GM18867 (cell line): ENCODE measurements at regions not wholly inside any gene's neighbourhood (a gene's known extent, or its start where the extent isn't known, plus 50 kb on each side); places are given as distances from the start of the nearest gene placed in this dataset.

ENCODE experiments used
- ATAC-seq: cut with Tn5 transposase; IDR thresholded peaks from one replicate; pipeline ENCODE4 v1.9.1; 2021; ENCODE audit warnings: mild to moderate bottlenecking, moderate library complexity; ENCODE audit not compliant: unreplicated experiment

DNA sequence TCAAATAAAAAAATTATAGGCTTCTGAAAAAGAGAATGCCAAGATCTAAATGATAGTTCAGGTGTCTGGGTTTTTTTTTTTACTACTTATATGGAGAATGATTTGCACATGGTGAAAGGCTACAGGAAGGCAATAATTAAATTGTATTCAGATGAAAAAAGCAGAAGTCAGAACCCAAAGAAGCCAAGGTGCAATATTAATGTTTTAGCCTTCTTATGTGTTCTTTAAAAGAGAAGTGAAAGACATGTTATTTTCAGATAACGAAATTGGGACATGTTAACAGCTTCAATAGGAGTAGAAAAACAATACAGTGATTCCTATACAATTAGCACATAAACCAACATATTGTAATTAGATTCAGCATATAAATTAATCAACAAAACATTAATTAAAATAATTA, 452.9 kb upstream of the PRMT6 start:
- ATAC-seq, result no peak

DNA sequence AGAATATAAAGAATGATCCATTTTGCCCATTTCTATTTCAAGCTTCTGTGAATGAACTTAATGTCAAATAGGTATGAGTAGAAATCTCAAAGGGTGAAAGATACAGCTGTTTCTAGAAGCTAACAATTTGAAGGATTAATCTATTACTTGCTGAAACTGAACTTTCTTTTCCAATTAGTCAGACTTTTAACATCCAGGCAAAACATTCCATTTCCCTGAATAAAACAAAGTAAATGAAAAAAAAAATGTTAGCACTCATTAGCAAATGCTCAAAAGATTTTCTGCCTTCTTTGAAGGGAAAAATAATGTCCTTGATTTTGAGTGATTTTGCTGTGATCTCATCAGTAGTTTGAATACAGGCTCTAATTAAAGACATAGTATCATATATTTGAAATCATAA, 447.6 kb upstream of the PRMT6 start:
- no peak for ATAC-seq

DNA sequence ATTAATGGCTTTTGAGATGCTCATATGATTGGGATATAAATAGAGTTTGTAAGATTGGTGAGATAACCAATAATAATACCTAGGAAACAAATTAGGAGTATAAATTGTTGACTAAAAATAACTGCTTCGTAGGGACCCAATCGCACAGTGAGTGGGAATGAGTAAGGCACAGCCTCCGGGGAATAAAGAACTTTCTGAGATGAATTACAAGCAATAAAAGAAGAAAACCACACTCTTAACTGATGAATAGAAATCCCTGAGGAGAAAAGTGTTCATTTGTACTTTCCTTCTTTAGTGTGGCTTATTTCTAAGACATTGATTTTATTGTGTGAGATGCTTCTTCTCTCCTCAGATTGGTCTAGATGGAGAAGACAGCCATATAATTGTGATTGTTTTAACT, 443.4 kb upstream of the PRMT6 start:
- ATAC-seq, result no peak

DNA sequence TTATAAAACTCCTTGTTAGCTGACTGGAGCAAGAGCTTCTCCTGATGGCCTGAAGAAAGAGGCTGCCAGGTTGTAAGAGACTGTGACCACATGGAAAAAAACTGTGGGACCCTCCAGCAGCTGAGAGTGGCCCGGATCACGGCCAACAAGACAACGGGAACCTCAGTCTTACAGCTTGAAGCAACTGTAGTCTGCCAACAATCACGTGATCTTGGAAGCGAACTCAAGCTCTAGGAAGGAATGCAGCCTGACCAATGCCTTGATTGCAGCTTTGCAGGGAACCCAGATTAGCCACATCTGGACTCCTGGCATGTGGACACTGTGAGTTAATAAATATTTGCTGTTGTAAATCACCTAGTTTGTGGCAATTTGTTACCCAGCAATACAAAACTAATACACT, 442.6 kb upstream of the PRMT6 start:
- no peak for ATAC-seq

DNA sequence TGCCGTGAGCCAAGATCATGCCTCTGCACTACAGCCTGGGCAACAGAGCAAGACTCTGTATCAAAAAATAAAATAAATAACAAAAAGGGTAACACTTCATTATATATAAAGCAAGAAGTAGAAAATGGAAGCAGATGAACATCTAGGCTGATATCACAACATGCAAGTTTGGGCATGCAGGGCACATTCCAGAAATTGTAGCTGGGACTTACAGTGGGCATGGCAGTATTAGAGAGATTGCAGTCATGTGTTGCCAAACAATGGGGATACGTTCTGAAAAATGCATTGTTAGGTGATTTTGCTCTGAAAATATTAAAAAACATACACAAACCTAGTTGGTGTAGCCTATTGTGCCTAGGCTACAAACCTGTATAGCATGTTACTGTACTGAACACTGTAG, 441.0 kb upstream of the PRMT6 start:
- no peak for ATAC-seq

DNA sequence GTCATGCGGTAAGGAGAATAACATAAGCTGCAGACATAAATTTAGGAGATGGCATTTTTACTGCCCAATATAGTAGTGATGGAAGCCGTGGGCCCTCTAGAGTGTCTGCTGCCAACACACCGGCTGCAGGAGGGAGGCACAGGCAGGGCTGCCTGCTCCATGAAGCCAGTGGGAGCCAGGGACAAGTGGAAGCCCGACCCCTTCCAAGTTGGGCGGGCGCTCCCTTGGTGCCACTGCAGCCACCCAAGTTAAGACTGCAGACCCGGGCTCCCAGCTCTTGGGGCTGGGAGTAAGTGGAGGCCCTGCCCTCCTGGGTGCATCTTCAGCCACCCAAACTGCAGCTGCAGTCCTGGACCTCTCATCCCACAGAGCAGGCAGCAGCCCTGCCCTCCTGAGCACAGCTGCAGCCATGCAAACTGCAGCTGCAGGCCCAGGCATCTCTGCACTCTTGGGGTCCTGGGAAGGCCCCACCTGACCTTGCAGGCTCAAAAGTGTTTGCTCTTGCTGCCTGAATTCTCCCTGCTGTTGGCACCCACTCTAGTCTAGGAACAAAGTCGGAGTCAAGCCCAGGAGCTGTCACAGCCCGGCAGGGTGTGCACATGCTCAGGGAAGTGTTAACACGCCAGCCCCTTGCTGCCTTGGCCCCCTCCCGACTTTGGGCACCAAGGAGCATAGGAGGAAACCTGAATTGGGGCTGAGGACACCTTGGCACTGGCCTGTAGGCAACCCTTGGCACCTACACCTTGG, 437.2 kb upstream of the PRMT6 start:
- ATAC-seq, result no peak

DNA sequence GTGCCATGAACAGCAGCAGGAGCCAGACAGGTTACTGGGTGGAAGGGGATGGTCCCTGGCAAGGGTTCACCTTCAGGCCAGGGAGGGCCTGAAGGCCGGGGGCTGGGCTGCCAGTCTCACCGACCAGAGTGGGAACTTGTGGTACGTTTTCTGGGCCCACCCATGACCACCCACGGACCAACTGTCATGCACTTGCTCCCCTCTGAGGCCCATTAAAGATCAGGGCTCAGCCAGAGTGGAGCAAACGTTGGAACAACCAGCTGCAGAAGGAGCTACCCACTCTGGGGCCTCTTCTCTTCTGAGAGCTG, 436.7 kb upstream of the PRMT6 start:
- no peak for ATAC-seq

DNA sequence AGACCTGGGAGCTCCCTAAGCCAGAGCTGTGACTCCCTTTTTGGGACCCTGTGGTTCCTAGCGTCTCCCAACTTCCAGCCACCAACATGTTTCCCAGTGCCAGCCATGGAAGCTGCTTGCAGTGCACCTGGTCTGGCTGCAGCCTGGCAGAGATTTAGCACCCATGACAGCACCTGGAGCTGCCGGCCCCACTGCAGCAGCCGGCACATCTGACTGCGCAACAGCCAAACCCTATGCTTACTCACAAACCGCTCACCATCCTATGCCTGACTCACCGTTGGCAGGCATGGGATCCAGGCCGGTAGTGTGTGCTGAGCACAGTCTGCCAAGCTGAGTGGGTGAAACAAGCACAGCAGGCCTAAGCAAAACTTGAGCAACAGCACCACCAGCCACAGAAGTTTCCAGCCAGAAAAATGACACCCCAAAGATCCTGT, 435.9 kb upstream of the PRMT6 start:
- ATAC-seq, result no peak

DNA sequence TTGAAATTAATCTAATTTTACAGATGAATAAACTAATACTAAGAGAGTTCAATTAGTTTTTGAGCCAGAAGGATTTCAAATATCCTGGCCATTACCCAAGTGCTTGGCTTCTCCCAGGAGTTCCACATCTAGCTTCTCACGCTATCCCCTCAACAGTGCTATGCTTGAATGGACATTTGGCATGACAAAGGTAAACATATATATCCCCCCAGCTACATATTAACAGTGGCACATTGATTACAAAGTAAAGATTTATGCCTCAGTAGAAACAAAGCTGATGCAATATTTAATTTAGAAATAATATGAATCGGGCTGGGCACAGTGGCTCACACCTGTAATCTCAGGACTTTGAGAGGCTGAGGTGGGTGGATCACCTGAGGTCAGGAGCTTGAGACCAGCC, 434.6 kb upstream of the PRMT6 start:
- ATAC-seq, result no peak

DNA sequence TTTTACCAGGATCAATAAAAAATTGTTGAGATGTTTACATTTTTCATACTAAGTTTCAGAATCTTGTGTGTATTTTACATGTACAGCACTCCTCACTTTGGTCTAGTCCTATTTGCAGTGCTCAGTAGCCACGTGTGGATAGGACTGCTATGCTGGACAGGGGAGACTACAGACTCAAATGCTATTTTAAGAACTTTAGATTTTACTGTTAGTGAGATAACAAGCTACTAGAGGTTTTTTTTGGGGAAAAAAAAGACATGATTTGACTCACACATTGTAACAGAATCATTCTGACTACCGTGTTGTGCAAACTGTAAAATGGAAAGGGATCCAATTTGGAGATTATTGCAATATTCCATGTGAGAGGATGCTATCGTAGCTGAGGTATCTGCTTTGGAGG, 418.9 kb upstream of the PRMT6 start:
- no peak for ATAC-seq

DNA sequence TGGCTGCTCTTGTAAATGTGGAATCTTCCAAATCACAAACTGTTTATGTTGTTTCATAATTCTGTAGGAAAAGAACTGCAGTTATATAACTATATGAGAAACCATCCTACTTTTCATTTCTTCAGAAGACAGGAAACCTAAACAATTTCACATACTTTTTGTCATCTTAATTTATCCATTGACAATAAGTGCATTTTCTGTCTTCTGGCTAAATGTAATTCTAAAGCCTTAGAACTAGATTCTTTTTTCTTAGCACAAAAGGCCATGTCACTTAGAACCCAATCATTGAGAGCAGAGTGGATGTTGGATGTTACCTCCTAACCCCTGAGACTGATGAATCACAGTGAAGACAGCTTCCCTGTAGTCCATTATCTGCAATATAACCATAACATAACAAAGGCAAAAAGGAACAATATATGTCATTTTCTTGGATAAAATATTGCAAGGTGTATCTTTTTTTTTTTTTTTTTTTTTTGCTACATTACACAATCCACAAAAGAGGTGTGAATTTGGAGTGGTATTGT, 410.2 kb upstream of the PRMT6 start:
- ATAC-seq, result no peak

DNA sequence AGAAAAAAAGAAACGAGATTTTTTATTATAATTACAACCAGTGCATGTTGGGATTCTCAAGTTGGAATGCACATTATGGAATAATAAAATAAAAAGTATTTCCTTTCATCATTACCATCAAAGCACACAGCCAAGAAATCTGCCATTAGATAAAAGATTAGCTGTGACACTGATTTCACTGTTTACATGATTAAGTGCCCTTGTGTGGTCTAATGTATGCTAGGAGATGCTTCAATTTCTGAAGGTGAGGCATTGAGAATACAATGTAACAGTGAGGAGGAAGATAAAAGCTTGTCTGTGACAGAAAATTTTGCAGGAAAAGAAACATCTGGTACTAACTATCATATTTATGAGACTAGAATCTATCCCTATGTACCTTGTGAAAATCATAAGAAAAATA, 409.7 kb upstream of the PRMT6 start:
- ATAC-seq, result no peak

DNA sequence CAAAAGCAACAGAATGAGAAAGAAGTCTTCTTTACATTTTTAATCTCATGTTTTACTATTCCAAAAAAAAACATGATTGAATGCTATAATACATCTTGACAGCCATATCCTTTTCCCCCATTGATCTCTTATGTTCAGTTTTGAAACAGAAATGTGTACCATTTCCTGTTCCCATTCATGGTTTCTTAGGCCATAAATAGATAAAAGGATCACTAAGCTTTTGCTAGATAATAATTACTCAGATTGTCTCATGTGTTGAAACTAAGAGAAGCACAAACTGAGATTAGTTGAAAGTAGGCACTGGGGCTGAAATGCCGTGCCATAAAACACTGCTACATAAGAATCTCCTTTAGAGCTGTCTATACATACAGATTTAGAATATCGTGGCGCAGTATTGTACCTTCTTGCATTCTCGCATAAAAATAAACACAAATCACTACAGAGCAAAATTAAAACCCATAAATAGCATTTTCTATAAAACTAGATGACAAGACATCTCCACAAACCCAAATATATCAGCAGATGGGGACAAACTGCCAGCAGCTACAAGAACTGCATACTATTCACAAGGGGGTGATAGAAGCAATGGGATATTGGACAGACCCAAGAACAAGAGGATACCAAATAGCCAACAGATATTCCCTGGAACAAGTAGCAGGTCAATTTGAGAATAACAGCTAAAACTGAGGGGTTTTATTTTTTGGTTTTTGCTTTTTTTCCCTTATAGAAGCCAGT, 405.3 kb upstream of the PRMT6 start:
- peak; percentile 32 for ATAC-seq

DNA sequence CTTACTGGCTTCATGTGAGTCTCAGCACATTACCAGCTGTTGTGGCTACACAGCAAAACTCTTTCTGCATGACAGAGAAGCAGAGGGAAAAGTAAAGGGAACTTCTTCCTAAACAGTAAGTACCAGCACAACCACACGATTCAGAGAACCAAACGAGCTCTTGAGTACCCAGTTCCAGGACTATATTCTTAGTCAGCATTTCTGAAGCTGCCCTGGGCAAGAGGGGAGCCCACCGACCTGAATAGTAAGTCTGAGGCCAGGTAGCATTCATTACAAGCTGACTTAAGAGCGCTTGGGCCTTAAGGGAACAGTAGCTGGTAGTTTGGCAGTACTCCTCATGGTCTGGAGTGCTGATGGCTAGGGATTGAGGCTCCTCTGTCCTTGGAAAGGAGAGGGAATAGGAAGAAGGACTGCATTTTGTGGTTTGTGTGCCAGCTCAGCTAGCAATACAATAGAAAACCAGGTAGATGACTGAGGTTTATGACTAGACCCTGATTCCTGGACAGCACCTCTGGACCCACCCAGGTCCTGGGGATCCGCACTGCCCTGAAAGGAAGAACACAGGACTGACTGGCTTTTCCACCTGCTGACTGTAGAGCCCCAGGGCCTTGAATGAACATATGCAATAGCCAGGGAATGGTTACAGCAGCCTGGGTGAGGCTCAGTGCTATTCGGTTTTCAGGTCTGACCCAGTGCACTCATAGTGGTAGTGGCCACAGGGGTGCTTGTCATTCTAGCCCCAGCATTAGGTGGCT, 396.8 kb upstream of the PRMT6 start:
- no peak for ATAC-seq

DNA sequence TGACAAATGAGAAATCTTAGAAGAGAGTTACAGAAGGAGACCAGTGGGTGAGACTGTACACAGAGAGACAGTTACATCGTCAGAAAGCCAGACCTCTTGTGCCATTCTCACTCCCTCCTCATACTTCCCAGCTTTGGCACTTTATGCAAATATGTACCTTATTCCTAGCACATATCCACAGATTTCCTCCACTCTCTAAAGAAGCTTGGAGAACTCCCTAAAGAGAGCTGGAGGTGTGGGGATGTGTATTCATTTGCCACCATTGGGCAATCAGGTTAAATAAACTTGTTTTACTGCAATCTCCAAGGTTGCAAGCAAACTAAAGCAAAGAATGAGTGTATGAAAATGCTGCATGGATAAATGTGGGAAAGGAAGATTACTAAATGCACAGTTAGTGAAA, 380.9 kb upstream of the PRMT6 start:
- no peak for ATAC-seq

DNA sequence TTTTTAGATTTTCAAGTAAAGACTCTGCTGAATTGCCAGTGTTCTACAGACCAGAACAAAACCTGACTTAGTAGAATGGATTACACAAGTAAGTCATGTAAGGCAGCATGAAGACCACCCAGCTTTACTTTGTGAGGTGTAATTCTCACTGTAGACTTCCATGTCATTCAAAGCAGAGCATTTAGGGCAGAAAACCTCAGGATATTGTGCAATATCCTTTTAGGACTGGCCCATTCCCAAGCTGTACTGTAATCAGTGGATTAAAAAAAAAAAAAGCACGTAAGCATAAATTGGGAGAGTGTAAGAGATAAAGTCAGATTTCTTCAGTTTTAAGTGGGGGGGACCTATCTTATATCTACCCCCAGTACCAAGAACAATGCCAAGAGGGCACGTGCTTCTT, 380.5 kb upstream of the PRMT6 start:
- no peak for ATAC-seq

DNA sequence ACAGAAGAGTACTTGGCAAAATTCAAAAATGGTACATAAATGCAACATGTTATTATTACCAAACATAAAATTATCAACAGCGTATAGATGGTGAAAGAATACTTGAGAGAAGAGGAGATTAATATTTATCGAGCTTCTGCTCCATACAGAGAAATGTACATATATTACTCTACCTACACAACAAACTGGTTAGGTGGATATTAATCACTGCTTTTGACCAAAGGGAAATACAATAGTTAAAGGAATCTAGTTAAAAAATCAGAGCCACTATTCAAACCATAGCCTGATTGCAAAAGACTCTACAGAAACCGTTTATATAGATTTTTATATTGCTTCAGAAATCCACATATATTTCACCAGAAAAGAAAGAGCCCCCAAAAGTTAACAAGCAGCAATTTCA, 379.3 kb upstream of the PRMT6 start:
- ATAC-seq, result no peak

DNA sequence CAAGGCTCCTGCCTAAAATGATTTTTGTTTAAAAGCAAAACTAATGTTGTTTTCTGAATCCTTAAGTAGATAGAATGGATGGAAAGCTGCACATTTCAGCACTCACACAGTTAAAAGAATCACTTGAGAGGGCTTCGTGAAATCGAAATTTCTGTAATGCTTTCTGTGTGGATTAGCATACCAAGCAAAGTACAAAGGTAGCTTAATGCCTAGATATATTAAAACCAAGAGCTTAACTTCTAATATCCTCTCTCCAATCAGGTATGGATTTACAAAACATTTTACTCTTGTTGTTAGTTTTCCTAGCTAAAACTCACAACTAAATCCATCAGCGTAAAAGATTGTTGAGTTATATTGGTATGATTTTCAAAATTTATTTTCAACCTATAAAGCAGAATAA, 378.8 kb upstream of the PRMT6 start:
- ATAC-seq, result no peak

DNA sequence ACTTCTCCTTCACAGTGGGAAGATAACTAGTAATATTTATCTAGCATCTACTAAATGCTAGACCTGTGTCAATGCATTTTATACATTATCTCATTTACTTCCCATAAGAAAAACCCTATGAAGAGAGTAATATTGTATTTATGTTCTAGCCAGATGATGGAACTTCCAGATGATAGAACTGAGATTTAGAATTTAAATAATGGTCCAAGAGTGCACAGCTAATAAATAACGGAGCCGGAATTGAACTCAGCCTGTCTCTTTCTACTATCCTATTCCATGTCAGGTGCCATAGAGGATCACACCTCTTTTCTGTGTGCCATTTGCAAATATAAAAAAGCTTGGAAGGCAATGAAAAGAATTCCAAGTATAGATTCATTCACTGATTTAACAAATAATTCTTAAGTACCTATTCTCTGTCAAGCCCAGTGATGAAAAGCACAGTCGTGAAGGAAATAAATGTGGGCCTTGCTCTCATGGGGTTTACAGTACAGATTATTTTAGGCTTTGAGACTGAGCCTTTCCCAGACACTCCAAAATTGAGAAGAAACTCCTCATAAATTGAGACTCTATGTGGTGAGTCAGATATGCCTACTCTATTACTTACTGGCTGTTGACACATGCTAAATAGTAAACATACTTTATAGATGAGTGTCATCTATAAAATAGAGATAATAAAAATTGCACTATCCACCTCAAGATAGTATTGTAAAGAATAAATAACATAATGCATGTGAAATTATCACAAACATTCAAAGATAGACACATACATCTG, 378.0 kb upstream of the PRMT6 start:
- ATAC-seq, result no peak

DNA sequence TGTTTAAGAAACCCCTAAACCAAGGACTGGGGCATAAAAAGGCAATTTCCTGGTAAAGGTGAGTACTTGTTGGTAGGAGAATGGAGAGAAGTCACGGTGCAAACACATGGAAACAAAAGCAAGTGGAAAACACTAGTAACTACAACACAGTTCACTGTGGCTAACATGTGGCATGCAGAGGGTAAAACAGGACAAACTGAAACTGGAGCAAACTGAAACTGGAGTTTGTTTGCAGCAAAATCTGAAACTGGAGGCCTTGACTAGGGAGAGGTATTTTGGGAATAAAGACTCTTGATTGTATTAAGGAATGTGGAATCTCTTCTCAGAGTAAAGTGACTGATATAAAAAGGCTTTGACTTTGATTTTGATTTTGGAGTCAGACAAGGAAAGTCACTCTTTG, 376.3 kb upstream of the PRMT6 start:
- no peak for ATAC-seq

DNA sequence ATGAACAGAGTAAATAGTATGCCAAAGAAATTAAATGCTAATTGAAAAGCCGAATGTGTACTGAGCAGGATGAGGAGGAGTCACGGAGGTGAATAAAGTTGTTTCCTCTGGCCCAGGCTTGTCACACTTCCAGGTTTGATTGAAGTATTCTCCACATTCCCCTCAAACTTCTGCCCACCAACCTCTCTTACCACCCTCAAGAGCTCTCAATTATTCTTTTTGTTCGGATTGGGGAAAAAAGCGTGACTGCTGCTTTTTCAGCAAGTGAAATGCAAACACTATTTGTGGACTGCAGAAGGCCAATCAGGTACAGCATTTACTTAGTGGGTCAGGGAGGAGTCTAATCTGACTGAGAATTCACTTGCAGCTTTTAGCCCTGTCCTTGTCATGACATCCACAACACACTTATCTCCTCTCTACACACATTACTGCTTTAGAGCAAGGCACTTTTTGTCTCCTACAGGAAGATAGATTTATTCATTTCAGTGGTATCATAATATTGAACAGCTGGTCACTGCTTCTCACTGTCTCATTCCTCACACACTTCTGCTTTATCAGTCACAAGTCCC, 375.6 kb upstream of the PRMT6 start:
- ATAC-seq, result no peak
